ENCODE measurements at regions not wholly inside any gene's neighbourhood (a gene's known extent, or its start where the extent isn't known, plus 50 kb on each side); places are given as distances from the start of the nearest gene placed in this dataset.
A peak's percentile ranks its signal among the peaks of the same experiment; 100 is the strongest.
"Not testable (repeated sequence)": the region's sequence is repeated elsewhere in the genome, so short reads cannot be mapped to it uniquely, and the experiment has no call there.

DNA sequence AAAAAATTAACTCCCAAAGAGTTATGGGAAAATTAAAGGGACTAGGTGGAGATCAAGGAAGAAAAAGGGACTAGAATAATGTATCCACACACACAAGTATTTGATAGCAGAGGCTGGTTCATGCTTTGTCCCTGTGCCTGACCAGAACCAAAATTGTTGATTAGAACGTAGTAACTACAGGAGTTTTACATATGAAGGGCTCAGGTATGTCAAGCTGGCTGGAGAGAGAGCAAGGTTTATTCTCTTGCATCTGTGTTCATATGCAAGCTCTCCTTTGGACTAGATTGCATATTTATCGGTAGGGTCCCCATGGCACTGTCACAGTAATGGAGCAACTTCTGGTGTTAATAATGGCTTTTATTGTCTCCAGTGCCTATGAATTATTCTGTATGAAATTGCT, 239.9 kb upstream of the TRPM3 start:
- no peak for DNase-seq

DNA sequence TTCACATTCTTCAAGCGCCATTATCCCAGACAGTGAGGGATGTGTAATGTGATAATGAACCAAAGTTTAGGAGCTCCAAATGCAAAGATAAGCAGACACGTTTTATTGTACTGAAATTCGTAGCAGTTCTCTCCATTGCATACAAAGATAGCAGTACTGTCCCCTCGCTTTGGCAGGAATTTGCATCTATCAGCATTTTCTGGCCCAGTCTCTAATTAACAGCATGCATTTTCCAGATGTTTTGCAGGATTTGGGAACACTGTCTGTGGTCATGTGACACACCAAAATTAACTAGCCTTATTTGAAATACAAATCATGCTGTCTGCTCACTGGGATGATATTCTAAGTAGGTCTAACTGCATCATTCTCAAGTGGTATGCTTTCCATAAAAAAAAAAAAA, 235.9 kb upstream of the TRPM3 start:
- no peak for DNase-seq

DNA sequence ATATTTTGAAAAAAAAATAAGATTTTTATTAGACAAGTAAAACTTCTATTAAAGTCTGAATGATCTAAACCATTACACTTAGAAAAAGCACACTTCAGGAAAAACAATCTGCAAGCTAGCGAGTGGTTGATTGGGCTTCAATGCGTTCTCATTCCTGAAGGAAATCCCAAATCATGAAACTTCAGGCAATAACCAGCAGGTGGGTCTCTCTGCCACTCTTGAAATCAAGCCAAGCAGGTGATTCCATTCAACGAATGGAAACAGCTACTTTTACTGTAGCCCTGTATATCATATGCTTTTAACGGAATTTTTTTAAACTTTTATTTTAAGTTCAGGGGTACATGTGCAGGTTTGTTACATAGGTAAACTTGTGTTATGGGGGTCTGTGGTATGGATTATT, 234.5 kb upstream of the TRPM3 start:
- DNase-seq, result no peak

DNA sequence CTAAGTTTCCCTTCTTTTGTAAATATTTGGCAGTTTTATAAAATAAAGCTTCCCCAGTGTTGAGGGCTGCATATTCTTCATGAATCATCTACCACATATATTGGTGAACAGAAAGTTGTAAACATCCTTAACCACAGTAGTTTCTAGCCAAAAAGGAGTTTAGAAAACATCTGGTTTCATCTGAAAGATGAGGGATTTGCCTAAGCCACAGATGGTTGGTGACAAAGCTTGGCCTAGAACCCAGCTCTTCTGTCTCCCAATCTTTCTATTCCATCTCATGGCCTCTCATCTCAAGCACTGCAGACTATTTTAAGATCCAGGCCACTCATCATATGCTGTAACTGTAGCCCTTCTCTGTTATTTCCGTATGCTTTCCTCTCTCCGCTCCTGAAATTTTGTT, 232.3 kb upstream of the TRPM3 start:
- no peak for DNase-seq

DNA sequence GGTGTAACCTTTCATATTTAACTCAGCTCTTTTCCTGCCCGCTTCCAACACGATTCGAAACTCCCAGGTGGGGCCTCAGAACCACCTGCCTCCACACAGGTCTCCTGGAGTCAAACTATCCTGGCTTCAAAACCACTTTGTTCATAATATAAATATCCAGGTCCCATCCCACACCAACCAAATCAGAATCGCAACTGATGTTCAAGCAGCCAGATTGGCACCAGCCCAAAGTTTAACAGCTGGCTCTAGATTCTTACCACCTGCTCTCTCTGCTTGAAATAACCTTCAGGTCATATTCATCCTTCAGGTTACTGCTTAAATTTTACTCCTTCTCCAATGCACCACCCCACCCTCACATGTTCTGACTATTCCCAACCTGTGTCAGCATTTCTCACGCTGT, 231.4 kb upstream of the TRPM3 start:
- peak; percentile 12 to 66 for DNase-seq

DNA sequence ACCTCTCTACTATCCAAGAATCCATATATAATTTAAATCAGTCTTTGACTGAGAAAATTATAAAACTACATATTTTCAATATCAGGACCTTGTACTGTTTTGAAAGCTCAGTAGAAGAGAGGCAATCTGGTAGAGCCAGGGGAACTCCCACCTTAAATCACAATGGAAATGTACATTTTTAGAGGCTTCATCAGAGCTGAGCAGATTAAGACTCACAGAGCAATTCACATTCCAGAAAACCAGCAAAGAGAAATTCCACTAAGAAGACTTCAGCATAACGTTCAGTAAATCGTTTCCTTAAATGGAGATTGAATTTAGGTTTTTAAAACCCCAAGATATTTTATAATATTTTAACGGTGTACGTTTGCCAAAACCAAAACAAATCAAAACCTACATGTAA, 227.8 kb upstream of the TRPM3 start:
- DNase-seq, result no peak

DNA sequence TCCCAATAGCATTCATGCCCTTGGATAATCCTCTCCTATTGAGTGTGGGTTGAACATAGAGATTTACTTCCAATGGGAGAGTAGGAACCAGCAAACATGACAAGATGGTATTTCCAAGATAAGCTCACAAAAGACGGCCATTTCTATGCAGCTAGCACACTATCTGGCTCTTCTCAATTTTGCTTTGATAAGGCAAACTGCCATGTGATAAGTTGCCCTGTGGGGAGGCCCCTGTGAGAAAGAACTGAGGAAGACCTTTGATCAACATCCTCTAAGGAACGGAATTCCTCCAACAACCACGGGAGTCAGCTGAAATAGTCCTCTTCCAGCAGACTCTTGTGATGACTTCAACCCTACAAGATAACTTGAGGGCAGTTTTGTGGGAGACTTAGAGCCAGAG, 211.9 kb upstream of the TRPM3 start:
- DNase-seq, result no peak

DNA sequence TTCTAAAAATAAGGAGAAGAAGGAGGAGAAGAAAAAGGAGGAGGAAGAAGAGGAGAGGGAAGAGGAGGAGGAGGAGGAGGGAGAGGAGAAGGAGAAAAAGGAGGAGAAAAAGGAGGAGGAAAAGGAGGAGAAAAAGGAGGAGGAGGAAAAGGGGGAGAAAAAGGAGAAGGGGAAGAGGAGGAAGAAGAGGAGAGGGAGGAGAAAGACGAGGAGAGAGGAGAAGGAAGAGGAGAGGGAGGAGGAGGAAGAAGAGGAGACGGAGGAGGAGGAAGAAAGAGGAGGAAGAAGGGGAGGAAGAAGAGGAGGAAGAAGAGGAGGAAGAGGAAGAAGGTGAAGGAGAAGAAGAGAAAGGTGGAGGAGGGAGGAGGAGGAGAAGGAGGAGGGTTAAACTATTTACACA, 210.2 kb upstream of the TRPM3 start:
- no peak for DNase-seq

DNA sequence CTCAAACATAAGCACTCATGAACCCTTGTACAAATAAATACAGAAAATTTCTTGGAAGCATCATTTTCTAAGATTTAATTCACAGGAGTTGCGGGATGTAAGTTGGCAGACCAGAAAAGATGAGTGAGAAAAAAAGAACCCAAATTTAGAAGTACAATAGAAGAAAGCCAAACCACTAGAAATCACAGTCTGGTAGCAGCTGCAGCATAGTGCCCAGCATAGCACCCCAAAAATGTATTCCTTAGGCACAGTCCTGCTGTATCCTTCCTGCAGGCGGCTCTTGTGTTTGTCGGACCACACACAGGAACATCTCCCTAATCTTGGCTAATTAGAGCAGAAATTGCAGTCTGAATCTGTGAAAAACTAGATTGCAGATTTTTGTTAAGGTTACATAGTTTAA, 208.5 kb upstream of the TRPM3 start:
- no peak for DNase-seq

DNA sequence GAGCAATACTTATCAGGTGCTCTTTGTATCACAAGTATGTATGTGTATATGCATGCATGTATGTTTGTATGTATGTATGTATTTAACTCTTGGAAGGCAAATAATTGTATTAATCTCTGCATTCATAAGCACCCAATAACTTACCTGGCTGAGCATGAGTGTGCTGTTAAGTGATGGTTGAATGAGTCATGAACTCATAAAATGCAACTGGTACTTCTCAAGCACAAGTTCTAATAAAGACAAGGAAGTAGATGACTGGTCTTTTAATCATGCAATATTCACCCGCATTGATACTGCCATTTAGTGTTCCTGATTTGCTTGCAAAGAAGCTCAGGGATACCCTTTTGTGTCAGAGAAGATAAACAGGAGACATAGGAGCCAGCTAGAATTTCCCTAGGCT, 204.9 kb upstream of the TRPM3 start:
- no peak for DNase-seq

DNA sequence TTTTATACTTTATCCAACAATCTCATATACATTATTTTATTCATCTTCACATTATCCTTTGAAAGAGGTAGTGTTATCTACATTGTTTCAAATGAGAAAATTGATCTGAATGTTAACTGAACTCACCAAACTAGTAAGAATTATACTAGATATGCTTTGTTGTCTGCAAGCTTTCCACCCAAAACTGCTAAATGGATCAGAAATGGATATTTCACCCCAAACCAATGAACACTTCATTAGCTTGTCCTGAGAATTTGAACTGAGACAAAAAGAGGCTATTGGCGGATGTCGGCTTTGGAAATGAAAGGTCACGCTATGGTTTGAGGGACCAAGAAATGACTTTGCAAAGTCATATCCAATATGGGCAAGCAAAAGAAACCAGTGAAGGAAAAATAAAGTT, 201.9 kb upstream of the TRPM3 start:
- no peak for DNase-seq

DNA sequence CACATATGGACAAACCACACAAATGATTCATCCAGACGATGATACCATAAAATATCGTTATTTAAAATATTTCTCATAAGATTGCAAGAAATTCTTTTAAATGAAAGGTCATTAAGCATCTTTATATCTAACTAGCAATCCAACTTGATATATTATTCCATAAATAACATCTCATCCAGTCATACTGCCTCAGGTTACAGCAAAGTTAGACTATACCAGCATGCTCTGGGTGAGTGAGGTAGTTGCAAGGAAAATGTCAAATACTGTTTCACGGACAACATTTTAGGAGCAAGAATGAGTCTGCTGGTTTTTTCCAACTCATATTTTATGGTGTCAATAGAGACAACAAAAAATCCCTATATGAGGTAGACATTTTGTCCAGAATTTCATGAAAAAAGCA, 200.9 kb upstream of the TRPM3 start:
- no peak for DNase-seq

DNA sequence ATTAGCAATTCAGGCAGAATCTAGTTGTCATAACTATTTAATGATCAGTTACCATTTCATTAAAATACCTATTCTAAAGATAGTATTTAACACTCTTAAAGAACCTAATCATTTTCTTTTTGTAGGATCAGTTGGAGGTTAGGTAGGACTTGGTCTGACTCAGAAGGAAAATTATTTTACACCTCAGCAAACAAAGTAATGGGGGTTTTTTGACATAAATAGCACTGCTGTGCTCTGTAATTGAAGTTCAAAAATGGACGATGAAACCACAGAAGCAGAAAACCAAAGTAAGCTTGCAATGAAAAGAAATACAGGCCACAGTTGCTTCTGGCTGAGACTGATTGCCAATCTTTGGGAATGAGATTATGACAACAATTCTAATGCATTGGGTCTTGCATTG, 187.0 kb upstream of the TRPM3 start:
- no peak for DNase-seq

DNA sequence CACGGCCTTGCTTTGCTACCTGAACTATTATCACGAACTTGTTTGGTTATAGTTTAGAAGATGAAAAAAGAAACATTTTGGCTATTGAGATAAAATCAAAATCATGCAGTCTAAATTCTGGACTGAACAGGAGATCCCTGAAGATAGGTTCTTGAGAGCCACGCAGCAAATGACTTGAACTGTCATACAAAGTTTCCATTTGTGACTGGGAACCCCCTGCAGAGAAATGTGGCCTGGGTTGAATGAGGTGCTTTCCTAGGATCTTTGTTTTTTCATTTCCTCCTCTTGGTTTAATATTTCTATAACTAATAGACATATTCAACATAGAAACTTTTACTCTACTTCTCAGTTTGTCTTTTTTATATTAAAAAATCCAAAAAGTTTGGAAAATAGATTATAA, 184.7 kb upstream of the TRPM3 start:
- no peak for DNase-seq

DNA sequence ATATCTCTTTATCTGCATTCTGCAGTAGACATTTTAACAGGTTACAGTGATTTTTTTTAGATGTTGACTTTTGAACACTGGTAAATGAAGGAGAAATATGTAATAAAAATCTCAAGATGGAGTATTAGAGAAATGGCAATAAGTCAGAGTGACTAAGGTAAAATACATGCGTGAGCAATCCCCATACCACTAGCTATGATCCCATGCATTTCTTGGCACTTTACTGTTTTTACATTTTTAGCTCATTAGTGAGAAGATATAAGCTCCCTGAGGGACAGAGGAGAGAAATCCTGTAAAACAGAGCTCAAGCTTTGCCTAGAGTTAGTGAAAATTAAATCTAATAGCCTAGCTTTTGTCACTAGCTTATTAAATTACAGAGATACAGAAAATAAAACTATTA, 181.9 kb upstream of the TRPM3 start:
- no peak for DNase-seq

DNA sequence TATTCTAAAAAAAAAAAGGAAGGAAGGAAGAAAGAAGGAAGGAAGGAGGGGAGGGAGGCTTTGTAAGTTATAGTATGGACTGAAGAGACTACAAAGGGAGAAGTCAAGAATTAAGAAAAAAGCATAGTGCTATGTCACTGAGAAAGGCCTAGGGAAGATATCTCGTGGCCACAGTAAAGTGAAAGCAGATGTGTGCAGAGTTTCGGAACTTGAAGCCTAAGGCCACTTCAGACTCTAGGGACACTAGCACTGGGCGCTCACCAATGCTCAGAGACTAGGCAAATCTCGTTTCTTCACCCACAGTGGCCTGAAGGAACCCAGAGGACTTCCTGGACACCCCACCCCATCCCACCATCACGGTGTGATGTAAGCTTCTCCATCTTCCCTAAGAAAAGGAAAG, 181.4 kb upstream of the TRPM3 start:
- no peak for DNase-seq

DNA sequence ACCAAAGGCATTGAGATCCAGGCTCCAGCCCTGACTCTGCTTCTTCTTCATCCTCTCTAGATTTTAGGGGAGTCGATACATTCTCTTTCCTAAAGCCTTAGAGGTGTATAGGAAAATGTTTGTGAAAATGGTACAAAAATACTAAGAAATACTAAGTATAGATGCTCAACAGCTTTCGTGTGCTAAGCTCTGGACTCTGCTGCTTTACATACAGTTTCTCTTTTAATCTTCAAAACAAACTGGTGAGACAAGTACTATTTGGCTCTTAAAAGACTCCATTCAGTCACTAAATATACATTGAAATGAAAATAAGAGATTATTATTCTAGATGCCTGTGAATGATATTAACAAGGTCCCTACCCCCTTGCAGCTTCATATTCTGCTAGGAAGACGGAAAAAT, 174.5 kb upstream of the TRPM3 start:
- DNase-seq, result no peak

DNA sequence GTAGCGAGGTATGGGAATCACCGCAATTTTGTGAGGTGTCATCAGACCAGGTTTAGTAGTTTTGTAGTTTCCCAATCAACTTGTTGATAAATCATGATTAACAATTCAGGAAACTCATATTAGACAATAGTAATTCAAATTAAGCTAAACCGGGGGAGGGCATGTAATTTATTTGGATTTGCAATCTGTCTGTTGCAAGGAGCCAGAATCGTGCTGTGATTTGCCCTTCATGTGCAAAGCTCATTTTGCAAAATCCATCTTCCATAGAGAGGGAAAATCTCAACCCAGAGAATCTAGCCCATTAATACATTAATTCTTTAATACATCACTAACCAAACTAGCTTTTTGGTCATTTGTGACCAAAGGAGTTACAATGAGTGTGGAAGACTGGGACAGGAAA, 164.7 kb upstream of the TRPM3 start:
- no peak for DNase-seq

DNA sequence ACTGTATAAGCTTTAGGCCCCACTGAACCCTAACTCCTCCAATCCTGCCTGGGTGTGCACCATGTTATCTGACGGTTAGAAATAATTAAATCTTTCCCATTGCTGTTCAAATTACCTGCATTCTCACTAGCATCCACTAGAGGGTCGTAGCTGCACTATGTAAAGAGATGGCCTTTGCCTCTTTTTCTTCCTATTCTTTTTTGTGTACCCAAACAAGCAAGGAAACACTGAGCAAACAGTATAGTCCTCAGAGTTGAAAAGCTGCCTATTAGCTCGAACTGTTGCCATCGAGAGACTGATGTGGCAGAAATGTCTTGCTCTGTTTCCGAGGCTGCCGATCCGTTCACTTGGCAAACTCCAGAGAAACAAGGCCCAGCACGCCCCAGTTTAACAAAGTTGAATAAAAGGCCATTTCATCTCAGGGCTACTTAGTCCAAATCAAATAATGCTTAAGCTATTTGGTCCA, 163.8 kb upstream of the TRPM3 start:
- peak in 1 of 2 experiments; percentile 45 for DNase-seq

DNA sequence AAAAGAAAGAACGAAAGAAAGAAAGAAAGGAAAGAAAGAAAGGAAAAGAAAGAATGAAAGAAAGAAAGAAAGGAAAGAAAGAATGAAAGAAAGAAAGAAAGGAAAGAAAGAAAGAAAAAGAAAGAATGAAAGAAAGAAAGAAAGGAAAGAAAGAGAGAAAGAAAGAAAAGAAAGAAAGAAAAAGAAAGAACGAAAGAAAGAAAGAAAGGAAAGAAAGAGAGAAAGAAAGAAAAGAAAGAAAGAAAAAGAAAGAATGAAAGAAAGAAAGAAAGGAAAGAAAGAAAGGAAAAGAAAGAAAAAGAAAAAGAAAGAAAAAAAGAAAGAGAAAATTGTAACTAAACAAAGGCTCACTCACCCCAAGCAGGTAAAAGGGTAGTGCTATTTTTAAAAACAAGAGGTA, 160.7 kb upstream of the TRPM3 start:
- not testable (repeated sequence) for DNase-seq

DNA sequence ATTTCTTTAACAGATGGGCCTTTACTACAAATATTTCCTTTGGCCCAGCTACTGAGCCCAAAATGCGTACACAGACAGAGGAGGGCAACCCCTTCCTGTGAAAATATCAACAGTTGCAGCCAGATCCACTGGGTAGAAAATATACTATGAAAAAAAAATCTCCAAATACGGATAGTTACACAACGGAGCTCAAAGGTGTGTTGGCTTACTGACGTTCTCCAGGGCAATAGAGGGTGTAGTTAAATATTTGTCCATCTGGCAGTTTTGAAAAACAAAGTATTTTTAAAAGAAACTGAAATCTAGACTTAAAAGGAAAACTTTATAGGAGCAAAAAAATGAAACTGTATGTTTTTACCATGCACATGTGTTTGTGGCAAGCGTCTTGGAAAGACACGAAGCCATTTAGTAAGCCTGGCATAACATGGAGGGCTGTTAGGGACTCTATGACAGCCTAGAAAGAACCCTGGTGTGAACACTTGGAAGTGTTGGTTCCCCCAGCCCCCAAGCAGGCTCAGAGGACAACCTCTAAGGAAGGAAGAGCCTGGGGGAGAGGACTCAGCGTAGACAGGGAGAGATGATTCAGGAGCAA, 157.8 kb upstream of the TRPM3 start:
- no peak for DNase-seq

DNA sequence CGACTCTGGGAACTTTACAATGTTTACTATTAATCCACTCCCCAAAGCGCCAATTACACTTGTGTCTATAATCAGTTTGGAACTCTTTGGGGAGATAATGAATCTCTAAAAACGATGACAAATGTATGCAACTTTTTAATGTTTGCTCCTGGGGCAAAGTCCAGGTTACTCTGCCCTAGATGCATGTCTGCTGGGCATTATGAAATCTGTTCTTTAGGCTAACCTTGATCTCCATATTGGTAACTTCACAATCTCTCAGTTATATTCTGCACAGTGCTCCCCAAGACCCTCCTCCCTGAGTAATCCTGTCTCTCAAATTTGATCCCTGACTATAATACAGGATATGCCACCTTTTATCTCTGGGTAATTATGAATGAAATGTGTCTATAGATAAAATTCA, 152.2 kb upstream of the TRPM3 start:
- DNase-seq, result no peak

DNA sequence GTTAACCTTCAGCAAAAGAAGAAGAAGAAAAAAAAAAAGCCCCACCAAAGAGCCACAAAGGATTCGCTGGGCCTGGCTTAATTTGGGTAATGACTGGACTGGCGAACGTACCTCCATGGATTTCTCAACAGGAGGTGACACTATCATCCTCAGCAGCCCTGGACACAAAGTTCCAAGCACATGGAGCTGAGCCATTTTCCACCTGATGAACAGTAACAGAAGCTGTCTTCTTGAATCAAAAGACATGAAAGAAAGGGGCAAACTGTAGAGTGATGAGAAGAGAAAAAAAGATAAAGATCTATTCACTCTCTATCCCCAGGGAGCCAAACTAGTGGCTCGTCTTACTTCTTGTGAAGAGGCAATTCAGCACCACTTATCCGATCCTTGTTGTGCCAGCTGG, 150.2 kb upstream of the TRPM3 start:
- peak in 1 of 2 experiments; percentile 62 for DNase-seq

DNA sequence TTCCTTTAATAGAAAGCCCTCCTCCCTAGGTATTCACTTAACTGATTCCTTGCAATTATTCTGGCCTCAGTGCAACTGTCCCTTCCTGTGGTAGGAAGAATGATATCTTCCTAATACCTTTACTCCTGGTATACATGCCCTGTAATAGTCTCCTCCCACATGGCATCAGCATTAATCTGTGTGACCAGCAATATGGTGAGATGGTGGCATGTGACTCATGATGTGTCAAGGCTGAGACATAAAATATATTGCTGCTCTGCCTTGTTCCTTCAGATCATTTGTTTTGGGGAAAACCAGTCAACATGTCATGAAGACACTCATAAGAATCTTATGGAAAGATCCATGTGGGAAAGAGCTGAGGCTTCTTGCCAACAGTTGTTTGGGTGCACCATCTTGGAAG, 149.1 kb upstream of the TRPM3 start:
- no peak for DNase-seq

DNA sequence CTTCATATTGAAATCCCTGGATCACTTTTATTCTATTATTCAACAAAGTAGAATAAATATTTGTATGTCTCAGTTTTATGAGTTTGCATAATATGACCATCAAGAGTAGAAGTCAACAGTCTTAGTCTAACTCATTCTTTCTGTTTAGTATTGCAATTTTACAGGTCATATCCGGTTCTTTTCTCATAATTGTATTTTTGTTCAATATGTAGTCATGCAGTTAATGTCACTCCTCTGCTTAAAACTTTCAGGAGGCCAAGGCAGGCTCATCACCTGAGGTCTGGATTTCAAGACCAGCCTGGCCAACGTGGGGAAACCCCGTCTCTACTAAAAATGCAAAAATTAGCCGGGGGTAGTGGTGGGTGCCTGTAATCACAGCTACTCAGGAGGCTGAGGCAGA, 148.4 kb upstream of the TRPM3 start:
- DNase-seq, result no peak
